Epithelial cell of proximal tubule (primary cell): ENCODE measurements at regions not wholly inside any gene's neighbourhood (a gene's known extent, or its start where the extent isn't known, plus 50 kb on each side); places are given as distances from the start of the nearest gene placed in this dataset.
"Not testable (repeated sequence)": the region's sequence is repeated elsewhere in the genome, so short reads cannot be mapped to it uniquely, and the experiment has no call there.

ENCODE experiments used
- DNase-seq: peaks from one replicate; pipeline ENCODE4 v3.0.0-alpha.2; 2011; ENCODE audit warnings: low read depth
- H3K4me3 ChIP-seq: 2 replicates; pipeline ENCODE4 v1.5.1; 2011; ENCODE audit warnings: low read depth, mild to moderate bottlenecking, low read length
- TF ChIP-seq, protein P1 (sequence below): conservative IDR thresholded peaks from 2 replicates; pipeline ENCODE4 v1.5.1; 2012; ENCODE audit warnings: low read depth, mild to moderate bottlenecking, low read length

DNA sequence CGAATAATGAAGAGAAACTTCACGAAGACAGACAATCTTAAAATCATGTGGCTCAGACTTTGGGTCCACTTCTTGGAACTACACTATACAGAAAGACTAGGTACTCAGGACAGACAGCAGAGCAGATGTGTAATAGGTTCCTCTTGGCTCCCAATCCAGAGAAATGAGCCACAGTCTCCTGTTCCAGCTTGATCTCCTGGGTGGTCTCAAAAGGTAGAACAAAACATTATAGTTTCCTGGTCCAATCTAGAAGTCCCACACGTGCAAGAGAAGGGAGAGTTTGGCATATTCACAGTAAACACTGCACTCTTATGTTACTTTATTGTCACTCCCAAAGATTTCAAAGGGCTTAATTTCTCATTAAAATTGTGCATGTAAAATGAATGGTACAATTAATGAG, 134.5 kb upstream of the FIBIN start:
- TF ChIP-seq, protein P1, sequence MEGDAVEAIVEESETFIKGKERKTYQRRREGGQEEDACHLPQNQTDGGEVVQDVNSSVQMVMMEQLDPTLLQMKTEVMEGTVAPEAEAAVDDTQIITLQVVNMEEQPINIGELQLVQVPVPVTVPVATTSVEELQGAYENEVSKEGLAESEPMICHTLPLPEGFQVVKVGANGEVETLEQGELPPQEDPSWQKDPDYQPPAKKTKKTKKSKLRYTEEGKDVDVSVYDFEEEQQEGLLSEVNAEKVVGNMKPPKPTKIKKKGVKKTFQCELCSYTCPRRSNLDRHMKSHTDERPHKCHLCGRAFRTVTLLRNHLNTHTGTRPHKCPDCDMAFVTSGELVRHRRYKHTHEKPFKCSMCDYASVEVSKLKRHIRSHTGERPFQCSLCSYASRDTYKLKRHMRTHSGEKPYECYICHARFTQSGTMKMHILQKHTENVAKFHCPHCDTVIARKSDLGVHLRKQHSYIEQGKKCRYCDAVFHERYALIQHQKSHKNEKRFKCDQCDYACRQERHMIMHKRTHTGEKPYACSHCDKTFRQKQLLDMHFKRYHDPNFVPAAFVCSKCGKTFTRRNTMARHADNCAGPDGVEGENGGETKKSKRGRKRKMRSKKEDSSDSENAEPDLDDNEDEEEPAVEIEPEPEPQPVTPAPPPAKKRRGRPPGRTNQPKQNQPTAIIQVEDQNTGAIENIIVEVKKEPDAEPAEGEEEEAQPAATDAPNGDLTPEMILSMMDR: no peak
- H3K4me3 ChIP-seq: no peak overlapping the region
- DNase-seq: no peak

GRCh38 chr11:26860091-26860780, 133.7 kb upstream of the FIBIN start:
- TF ChIP-seq, protein P1: no peak
- no peak overlapping the region for H3K4me3 ChIP-seq
- no peak for DNase-seq

DNA sequence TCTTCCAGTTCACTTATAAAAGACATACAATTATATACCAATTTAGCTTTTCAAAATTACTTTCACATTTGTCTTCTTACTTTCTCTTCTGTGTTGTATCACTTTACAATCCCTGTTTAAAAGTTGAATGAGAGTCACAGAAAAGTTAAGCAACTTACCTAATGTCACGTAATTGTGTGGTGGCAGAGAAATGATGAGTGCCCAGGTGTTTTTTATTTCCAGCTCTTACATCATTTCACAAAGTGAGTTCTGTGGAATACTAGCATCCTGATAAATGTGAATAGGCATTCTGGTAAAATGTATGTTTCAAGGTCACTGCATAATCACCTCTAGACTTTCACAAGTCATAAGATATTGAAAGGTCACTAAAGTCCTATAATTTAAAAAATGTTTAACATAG, 133.0 kb upstream of the FIBIN start:
- TF ChIP-seq, protein P1: no peak
- H3K4me3 ChIP-seq: no peak overlapping the region
- no peak for DNase-seq

DNA sequence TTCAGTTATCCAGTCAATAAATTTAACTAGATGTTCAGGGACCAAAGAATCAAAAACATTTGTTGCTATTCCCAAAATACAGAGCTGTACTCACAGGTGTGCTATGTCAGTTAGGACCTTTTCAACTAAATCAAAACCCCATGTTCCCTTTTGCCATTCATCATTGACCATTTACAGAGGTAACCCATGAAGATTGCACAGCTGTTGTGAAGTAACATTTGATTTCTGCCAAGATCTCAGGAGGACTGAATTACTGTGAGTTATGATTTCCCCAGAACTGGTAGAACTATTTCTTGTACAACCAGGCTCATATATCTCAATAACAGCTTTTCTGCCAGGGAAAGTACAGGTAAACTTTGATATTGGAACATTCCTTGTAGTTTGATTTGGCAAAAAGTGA, 131.1 kb upstream of the FIBIN start:
- no peak for DNase-seq
- no peak overlapping the region for H3K4me3 ChIP-seq
- TF ChIP-seq, protein P1: no peak

DNA sequence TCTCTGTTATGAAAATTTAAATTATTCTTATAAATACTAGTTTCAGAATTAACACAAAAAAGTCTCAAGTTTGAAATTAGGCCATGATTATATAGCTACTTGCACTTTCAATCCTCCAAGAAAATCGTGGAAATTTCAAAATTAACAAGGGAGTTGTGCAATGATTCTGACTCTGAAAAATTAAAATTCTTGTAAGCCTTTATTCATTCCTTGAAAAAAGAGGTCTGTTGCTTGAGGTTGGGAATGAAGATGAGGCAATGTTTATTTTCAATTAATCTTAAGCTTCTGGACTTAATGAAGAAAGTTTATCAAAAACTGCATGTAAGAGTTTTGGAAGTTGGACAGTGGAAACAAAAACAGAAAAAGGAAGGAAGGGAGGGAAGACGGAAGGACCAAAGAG, 128.2 kb upstream of the FIBIN start:
- TF ChIP-seq, protein P1: no peak

GRCh38 chr11:26867286-26867685, 126.6 kb upstream of the FIBIN start:
- H3K4me3 ChIP-seq: no peak overlapping the region
- DNase-seq: no peak
- TF ChIP-seq, protein P1: no peak

More for the DNA sequence above, 128.2 kb upstream of the FIBIN start:
- no peak for DNase-seq
- H3K4me3 ChIP-seq: no peak overlapping the region

DNA sequence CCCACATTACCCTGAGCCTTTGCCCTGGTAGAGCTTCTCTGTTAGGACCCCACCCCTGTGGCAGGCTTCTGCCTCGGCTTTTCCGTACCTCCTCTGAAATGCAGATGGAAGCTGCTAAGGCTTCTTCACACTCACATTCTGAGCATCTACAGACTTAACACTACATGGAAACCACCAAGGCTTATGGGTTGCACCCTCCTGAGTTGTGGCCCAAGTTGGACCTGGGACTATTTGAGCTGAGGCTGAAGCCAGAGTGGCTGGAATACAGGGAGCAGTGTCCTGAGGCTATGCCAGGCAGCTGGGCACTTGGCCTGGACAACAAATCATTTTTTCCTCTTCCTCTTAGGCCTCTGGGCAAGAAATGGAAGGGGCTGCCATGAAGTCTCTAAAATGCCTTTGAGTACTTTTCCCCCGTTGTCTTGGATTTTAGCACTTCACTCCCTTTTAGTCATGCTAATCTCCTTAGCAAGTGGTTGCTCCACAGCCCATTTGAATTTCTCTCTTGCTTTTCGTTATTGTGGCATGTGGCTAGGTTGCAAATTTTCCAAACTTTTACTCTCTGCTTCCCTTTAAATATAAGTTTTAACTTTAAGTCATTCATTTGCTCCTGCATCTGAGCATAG, 114.8 kb upstream of the FIBIN start:
- DNase-seq: no peak
- TF ChIP-seq, protein P1: no peak
- no peak overlapping the region for H3K4me3 ChIP-seq

DNA sequence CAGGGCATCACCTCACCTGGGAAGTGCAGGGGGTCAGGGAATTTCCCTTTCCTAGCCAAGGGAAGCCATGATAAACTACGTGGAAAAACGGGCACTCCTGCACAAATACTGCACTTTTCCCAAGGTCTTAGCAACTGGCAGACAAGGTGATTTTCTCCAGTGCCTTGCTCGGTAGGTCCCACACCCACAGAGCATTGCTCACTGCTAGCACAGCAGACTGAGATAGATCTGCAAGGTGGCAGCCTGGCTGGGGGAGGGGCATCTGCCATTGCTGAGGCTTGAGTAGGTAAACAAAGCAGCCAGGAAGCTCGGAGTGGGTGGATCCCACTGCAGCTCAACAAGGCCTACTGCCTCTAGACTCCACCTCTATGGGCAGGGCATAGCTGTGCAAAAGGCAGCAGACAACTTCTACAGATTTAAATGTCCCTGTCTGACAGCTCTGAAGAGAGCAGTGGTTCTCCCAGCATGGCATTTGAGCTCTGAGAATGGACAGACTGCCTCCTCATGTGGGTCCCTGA, 111.5 kb upstream of the FIBIN start:
- not testable (repeated sequence) for DNase-seq, H3K4me3 ChIP-seq
